GM21528 (cell line): ENCODE measurements at regions not wholly inside any gene's neighbourhood (a gene's known extent, or its start where the extent isn't known, plus 50 kb on each side); places are given as distances from the start of the nearest gene placed in this dataset.
"Not testable (repeated sequence)": the region's sequence is repeated elsewhere in the genome, so short reads cannot be mapped to it uniquely, and the experiment has no call there.

ENCODE experiments used
- ATAC-seq: cut with Tn5 transposase; IDR thresholded peaks from one replicate; pipeline ENCODE4 v1.9.1; 2021; ENCODE audit warnings: mild to moderate bottlenecking, moderate library complexity; ENCODE audit not compliant: unreplicated experiment, low FRiP score

- no peak for ATAC-seq
Measured at GRCh38 chr2:167697948-167698347, 549.4 kb downstream of the STK39 start.

- ATAC-seq: no peak
Measured at GRCh38 chr2:167697194-167697593, 550.2 kb downstream of the STK39 start.

GRCh38 chr2:167692936-167693335, 554.5 kb downstream of the STK39 start:
- no peak for ATAC-seq

- ATAC-seq: no peak
Measured at GRCh38 chr2:167692191-167692590, 555.2 kb downstream of the STK39 start.

- no peak for ATAC-seq
Measured at GRCh38 chr2:167689444-167689843, 558.0 kb downstream of the STK39 start.

GRCh38 chr2:167686691-167687090, 560.7 kb downstream of the STK39 start:
- ATAC-seq: no peak

- no peak for ATAC-seq
Measured at GRCh38 chr2:167681234-167682015, 566.0 kb downstream of the STK39 start.

GRCh38 chr2:167678158-167678557, 569.2 kb downstream of the STK39 start:
- ATAC-seq: no peak

- ATAC-seq: no peak
Measured at GRCh38 chr2:167675906-167676305, 571.5 kb downstream of the STK39 start.

- ATAC-seq: no peak
Measured at GRCh38 chr2:167670588-167670987, 576.8 kb downstream of the STK39 start.

GRCh38 chr2:167653131-167653530, 594.3 kb downstream of the STK39 start:
- no peak for ATAC-seq

- no peak for ATAC-seq
Measured at GRCh38 chr2:167652401-167652800, 595.0 kb downstream of the STK39 start.

- no peak for ATAC-seq
Measured at GRCh38 chr2:167651406-167652151, 595.8 kb downstream of the STK39 start.

- ATAC-seq: no peak
Measured at GRCh38 chr2:167646557-167646956, 600.8 kb downstream of the STK39 start.

GRCh38 chr2:167640096-167640495, 607.3 kb downstream of the STK39 start:
- no peak for ATAC-seq

GRCh38 chr2:167637741-167638140, 609.7 kb downstream of the STK39 start:
- ATAC-seq: no peak

- not testable (repeated sequence) for ATAC-seq
Measured at GRCh38 chr2:167632271-167632670, 615.1 kb downstream of the STK39 start.

- no peak for ATAC-seq
Measured at GRCh38 chr2:167626961-167627360, 620.4 kb downstream of the STK39 start.

- ATAC-seq: no peak
Measured at GRCh38 chr2:167626301-167626700, 621.1 kb downstream of the STK39 start.

GRCh38 chr2:167616997-167617396, 630.4 kb downstream of the STK39 start:
- no peak for ATAC-seq

- ATAC-seq: no peak
Measured at GRCh38 chr2:167613471-167613870, 633.9 kb downstream of the STK39 start.

GRCh38 chr2:167608487-167608886, 638.9 kb downstream of the STK39 start:
- no peak for ATAC-seq
